ENCODE measurements at regions not wholly inside any gene's neighbourhood (a gene's known extent, or its start where the extent isn't known, plus 50 kb on each side); places are given as distances from the start of the nearest gene placed in this dataset.

GRCh38 chr14:85907536-85907935 is 377.6 kb downstream of the FLRT2 start:
- TF ChIP-seq CTCF (IDR thresholded peaks at IDR 0.05): no peak
- TF ChIP-seq EZH2 (IDR thresholded peaks at IDR 0.05): no peak
- no peak for TF ChIP-seq EZH2phosphoT487 (IDR thresholded peaks at IDR 0.05)

All from neural progenitor cell (in vitro differentiated cells).